GM11168 (cell line): ENCODE measurements at regions not wholly inside any gene's neighbourhood (a gene's known extent, or its start where the extent isn't known, plus 50 kb on each side); places are given as distances from the start of the nearest gene placed in this dataset.
"Not testable (repeated sequence)": the region's sequence is repeated elsewhere in the genome, so short reads cannot be mapped to it uniquely, and the experiment has no call there.

ENCODE experiments used
- in situ Hi-C: fragments of 300-500 bp; cut with MboI; formaldehyde crosslinking; loops from one replicate; pipeline ENCODE4 v1.12.0; 2022; ENCODE audit warnings: low sequenced_read_pairs; ENCODE audit not compliant: unreplicated experiment

DNA sequence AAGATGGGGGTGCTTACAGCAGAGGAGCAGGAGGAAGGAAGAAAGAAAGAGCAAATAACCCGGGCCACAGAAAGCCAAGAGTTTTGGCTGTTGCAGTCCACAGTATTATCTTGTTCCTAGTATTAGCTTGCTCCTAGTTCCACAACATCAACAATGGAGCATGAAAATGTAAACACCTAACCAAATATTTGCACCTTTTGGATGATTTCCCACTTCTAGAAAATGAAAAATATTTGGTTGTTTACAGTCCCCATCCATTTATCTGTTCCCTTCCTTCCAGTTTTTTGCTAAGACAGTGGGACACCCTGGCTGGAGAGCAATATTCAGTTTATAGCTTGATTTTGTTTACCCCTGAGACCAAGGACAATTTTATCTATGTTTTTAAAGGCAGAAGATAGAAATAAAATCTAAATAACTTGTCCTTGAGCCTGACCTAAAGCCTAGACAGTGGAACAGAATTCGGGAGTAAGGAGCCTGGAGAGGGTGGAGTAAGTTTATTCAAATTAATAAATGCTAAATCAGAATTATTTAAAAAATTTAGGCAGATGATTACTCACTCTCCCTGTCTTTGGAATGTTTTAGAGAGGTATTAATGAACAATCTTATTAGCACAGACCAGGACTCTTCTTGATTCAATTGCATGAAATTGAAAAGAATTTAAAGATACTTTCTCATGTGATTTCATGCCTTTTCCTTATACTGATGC lies 51.6 kb downstream of the RESF1 start:
- in situ Hi-C loops, result no loop called here

DNA sequence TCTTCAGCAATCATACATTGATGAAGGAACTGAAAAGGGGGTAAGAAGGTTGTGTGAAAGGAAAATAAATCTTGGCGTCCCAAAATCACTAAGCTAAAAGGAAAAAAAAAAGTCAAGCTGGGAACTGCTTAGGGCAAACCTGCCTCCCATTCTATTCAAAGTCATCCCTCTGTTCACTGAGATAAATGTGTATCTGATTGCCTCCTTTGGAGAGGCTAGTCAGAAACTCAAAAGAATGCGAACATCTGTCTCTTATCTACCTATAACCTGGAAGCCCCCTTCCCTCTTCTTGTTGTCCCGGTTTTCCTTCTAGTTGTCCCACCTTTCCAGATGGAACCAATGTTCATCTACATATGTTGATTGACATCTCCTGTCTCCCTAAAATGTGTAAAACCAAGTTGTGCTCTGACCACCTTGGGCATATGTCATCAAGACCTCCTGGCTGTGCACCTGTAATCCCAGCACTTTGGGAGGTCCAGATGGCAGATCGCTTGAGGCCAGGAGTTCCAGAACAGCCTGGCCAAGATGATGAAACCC lies 53.1 kb downstream of the RESF1 start:
- in situ Hi-C loops, result no loop called here

DNA sequence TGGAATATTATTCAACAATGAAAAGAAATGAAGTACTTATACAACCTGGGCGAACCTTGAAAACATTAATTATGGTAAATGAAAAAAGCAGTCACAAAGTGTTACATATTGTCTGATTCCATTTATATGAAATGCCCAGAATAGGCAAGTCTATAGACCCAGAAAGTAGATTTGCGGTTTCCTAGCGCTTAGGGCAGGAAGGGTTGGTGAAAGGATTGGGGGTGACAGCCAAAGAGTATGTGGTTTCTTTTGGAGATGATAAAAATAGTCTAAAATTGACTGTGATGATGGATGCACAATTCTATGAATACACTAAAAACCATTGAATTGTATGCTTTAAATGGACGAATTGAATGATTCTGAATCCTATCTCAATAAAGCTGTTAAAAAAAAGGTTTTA lies 55.8 kb downstream of the RESF1 start:
- in situ Hi-C loops, result no loop called here

- in situ Hi-C loops, result no loop called here
These were observed 57.7 kb downstream of the RESF1 start for GRCh38 chr12:32016680-32017482.

DNA sequence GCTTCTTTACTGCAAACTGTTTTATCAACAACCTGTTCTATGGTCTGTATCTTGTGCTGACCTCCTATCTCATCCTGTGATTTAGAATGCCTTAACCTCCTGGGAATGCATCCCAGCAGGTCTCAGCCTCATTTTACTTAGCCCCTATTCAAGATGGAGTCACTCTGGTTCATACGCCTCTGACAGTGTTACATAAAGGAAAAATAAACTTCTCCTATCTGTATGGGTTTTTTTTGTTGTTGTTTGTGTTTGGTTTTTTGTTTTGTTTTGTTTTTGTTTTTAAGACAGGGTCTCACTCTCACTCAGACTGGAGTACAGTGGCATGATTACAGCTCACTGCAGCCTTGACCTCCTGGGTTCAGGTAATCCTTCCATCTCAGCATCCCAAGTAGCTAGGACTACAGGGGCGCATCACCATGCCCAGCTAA lies 62.1 kb downstream of the RESF1 start:
- in situ Hi-C loops, result no loop called here

DNA sequence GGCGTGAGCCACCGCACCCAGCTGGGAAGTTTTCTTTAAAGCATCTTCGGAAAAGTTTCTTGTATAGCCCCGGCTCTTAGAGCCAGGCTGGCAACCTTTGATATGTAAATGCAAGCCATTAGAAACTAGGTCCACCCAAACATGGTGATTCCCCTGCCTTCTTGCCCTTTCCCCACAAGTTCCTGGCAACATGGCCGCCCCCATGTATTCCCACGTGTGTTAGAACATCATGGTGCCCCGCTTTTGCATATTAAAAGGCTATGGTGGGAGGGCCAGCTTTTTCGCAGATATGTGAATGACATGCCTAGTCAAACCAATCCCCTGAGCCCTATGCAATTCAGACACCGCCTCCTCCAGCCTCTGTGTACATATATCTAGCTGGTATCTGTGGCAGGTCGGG lies 63.2 kb downstream of the RESF1 start:
- in situ Hi-C loops, result not testable (repeated sequence)

- in situ Hi-C loops, result not testable (repeated sequence)
These were observed 64.6 kb downstream of the RESF1 start for GRCh38 chr12:32023861-32024260.

GRCh38 chr12:32024884-32025592 lies 65.8 kb downstream of the RESF1 start:
- in situ Hi-C loops, result no loop called here

GRCh38 chr12:32025906-32026305 lies 66.7 kb downstream of the RESF1 start:
- in situ Hi-C loops, result no loop called here

DNA sequence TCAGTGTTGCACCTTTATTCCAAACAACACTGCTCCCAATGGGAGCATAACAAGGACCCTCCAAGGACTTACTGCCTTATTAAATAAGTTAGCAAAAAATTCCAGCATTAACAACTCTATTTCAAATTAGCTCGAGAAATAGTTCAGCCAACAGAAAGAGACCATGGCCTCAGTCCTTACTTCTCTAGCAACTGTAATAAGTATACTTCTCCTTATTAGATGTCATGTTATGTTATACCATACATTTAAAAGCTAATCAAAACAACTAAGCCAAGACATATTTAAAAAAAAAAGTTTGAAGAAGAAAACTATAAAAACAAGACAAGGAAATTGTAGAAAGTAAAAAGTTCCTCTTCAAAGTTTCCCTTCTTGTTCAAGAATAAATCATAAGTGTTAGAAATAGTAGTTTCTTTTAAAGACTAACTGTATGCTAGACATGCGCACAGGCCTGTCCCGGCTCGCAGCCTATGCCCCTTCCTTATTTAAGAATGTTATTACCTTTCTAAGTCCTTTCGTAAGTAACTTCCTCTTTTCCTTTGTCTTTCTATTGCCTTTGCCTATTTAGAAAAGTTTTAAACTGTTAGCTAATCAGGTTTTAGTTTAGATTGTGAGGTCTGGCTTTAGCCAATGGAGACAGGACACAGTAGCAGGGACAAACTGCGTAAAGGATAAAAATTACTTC lies 68.6 kb downstream of the RESF1 start:
- in situ Hi-C loops, result no loop called here

DNA sequence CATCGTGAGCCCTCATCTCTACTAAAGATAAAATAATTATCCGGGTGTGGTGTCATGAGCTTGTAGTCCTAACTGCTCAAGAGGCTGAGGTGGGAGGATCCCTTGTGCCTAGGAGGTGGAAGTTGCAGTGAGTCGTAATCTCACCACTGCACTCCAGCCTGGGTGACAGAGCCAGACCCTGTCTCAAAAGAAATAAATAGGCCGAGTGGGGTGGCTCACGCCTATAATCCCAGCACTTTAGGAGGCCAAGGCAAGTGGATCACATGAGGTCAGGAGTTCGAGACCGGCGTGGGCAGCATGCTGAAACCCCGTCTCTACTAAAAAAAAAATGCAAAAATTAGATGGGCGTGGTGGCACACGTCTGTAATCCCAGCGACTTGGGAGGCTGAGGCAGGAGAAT lies 70.9 kb downstream of the RESF1 start:
- in situ Hi-C loops, result no loop called here

DNA sequence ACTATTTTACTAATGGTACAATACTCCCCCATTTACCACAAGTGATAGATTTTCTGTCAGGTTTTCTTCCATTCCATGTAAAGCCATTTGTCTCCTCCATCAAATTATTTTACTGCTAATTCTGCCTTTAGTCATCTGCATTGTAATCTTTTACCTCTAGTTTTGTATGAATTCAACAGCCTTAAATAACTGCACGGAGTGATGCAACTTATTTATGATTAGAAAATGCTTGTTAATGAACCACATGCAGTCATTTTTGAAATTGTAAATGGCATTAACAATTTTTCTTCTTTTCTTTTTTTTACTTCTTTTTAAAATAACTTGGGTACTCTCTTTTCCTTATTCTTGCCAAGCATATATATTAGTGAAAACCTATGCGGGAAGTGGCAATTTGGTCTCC lies 71.5 kb downstream of the RESF1 start:
- in situ Hi-C loops, result no loop called here

DNA sequence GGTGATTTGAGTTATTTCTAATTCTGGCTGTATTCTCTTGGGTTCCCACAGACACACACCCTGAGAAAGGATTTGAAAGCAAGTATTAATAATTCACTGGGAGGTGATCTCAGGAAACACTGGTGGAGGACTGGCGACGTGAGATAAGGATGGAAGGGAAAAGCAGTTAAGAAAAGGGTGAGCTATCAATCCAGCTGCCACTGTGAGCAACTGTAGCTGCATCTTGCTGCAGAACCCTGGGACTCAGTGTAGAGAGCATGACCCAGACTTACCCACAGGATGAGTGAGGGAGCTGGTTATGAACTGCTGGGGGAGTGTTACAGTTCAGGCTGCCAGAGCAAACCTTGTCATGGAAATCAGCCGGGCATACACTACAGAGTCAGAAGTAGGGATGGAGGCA lies 71.9 kb downstream of the RESF1 start:
- in situ Hi-C loops, result no loop called here

GRCh38 chr12:32032205-32032810 lies 73.1 kb downstream of the RESF1 start:
- in situ Hi-C loops, result no loop called here

DNA sequence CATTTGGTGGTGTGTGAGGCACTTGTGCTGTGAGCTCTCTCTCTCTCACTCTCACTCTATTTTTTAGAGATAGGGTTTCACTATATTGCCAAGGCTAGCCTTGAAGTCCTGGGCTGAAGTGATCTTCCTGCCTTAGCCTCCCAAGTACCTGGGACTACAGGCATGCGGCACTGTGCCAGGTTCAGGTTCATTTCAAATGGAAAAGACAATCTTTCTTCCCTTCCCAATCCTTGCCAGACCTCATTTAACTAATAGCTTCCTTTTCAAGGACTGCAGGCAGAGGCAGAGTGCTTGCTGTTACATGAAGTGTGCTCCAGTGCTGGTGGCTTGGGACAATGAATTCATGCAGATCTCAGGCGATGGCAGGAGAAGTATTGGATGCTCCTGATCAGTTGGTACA lies 73.2 kb upstream of the BICD1 start:
- in situ Hi-C loops, result no loop called here

DNA sequence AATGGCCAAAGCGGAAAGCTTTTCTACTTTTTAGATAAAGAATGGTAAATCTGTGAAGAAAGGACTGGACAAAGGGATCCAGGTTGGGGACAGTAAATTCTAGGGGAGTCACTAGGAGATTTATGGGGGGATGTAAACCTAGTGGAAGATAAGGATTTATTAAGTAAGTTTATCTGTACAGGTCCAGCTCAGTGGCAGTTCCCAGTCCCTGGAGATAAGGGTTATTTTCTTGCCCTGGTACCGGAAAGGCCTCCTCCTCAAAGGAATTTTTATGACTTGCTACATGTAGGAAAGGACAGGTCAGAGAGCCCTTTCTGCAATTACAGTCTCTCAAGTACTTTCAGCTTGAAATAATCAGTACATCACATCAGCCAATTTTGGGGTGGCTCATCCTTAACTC lies 72.6 kb upstream of the BICD1 start:
- in situ Hi-C loops, result no loop called here

DNA sequence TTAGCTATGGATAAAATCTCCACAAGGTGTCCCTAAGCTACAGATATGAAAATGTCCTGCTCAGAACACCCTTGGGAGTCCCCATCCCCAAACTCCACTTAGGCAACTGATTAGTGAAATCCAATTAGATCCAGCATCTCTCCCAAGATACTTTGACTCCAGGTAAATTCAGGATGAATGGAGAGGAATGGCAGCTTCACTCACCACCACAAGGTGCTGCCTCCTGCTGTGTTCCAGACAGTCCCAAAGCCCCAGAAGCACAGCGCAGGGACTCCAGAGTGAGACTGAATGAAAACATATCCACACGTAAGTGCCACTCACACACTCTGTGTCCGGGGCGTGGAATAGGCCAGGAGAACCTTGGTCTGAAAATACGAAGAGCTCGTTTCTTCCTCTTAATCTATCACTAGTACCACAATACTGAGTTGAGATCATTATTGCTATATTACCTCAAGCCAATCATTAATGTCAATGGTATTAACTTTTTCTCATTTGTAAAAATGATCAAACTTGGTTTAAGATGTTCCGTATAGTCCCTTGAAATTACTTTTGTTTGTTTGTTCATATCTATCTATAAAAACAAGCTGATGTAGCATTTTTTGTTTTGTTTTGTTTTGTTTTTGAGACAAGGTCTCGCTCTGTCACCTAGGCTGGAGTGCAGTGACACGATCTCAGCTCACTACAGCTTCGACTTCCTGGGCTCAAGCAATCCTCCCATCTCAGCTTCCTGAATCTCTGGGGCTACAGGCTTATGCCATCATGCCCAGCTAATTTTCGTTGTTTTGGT lies 70.0 kb upstream of the BICD1 start:
- in situ Hi-C loops, result no loop called here

GRCh38 chr12:32039347-32039746 lies 67.3 kb upstream of the BICD1 start:
- in situ Hi-C loops, result no loop called here

DNA sequence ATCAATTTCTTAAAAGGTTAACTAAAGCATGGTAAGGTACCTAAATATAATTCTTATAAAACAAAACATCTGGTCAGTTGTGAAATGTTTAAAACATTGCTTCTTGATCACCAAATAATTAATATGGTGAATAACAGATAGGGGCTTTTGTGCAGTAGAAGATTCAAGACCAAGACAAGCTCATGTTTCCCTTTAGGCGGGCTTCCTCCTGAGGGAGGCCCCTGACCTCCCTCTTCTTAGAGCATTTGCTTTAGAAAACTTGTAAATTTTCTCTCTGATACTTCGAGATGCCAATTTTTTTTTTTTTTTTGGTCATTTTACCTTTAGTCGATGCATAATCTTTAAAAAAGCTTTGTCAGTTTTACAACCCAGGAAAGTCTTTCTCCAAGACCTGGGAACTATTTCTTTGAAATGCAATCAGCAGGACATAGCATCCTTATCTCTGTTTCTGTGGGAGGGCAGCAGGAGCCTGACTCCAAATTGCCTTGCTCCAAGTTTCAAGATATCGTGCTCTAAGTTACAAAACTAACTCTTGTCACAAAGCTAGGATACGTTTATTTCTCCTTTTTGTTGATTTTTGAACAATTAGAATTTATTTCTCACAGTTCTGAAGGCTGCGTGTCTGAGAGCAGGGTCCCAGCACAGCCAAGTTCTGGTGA lies 66.6 kb upstream of the BICD1 start:
- in situ Hi-C loops, result no loop called here
